ENCODE measurements at regions not wholly inside any gene's neighbourhood (a gene's known extent, or its start where the extent isn't known, plus 50 kb on each side); places are given as distances from the start of the nearest gene placed in this dataset.
"Not testable (repeated sequence)": the region's sequence is repeated elsewhere in the genome, so short reads cannot be mapped to it uniquely, and the experiment has no call there.

GRCh38 chr11:42363701-42364100, 904.2 kb upstream of the LRRC4C start:
- H3K36me3 ChIP-seq (ENCODE audit: control insufficient read depth in 3 of 3, insufficient read depth in 2 of 3, low read depth in 1 of 3, low read length in 3 of 3): no peaks in the 10 kb centered on the region
- no peak overlapping the region for H3K4me3 ChIP-seq (ENCODE audit: low read depth in 1 of 3, low read length in 3 of 3)
- no peak for FAIRE-seq
- no peak for DNase-seq
- H3K9me3 ChIP-seq (ENCODE audit: control insufficient read depth in 2 of 2, insufficient read depth in 1 of 2, low read depth in 1 of 2, low read length in 1 of 2): peaks cover 0 to 8% of the 10 kb centered on the region in 2 donors
- 50 to 67% (median 57%) methylated on average over 2 of the region's 2 CpGs for WGBS, 3 donors
- no peaks in the 10 kb centered on the region for H3K4me1 ChIP-seq (ENCODE audit: control insufficient read depth in 3 of 3, insufficient read depth in 2 of 3, low read depth in 1 of 3, low read length in 2 of 3)
- no peaks in the 10 kb centered on the region for H3K27me3 ChIP-seq (ENCODE audit: control insufficient read depth in 3 of 3, insufficient read depth in 3 of 3, low read length in 3 of 3)
- H3K27ac ChIP-seq (ENCODE audit: low read depth in 1 of 3, low read length in 2 of 3): no peak overlapping the region

- Histone ChIP-seq H3K27ac (ENCODE audit: low read depth in 1 of 3, low read length in 2 of 3) (no peak overlapping the region), H3K9me3 (ENCODE audit: control insufficient read depth in 2 of 2, insufficient read depth in 1 of 2, low read depth in 1 of 2, low read length in 1 of 2) (peaks cover 0 to 7% of the 10 kb centered on the region in 2 donors), H3K4me1 (ENCODE audit: control insufficient read depth in 3 of 3, insufficient read depth in 2 of 3, low read depth in 1 of 3, low read length in 2 of 3) (no peaks in the 10 kb centered on the region), H3K4me3 (ENCODE audit: low read depth in 1 of 3, low read length in 3 of 3) (no peak overlapping the region), H3K27me3 (ENCODE audit: control insufficient read depth in 3 of 3, insufficient read depth in 3 of 3, low read length in 3 of 3) (no peaks in the 10 kb centered on the region), H3K36me3 (ENCODE audit: control insufficient read depth in 3 of 3, insufficient read depth in 2 of 3, low read depth in 1 of 3, low read length in 3 of 3) (no peaks in the 10 kb centered on the region)
- DNase-seq: no peak
- no peak for FAIRE-seq
These were observed 921.7 kb upstream of the API5 start for GRCh38 chr11:42390116-42390515.

GRCh38 chr11:42397483-42397882, 914.3 kb upstream of the API5 start:
- Histone ChIP-seq H3K27ac (ENCODE audit: low read depth in 1 of 3, low read length in 2 of 3) (no peak overlapping the region), H3K27me3 (ENCODE audit: control insufficient read depth in 3 of 3, insufficient read depth in 3 of 3, low read length in 3 of 3) (no peaks in the 10 kb centered on the region), H3K9me3 (ENCODE audit: control insufficient read depth in 2 of 2, insufficient read depth in 1 of 2, low read depth in 1 of 2, low read length in 1 of 2) (peaks cover 0 to 3% of the 10 kb centered on the region in 2 donors), H3K4me1 (ENCODE audit: control insufficient read depth in 3 of 3, insufficient read depth in 2 of 3, low read depth in 1 of 3, low read length in 2 of 3) (no peaks in the 10 kb centered on the region), H3K4me3 (ENCODE audit: low read depth in 1 of 3, low read length in 3 of 3) (no peak overlapping the region), H3K36me3 (ENCODE audit: control insufficient read depth in 3 of 3, insufficient read depth in 2 of 3, low read depth in 1 of 3, low read length in 3 of 3) (no peaks in the 10 kb centered on the region)
- FAIRE-seq: no peak
- no peak for DNase-seq

- Histone ChIP-seq H3K27ac (ENCODE audit: low read depth in 1 of 3, low read length in 2 of 3) (no peak overlapping the region), H3K9me3 (ENCODE audit: control insufficient read depth in 2 of 2, insufficient read depth in 1 of 2, low read depth in 1 of 2, low read length in 1 of 2) (no peaks in the 10 kb centered on the region), H3K4me3 (ENCODE audit: low read depth in 1 of 3, low read length in 3 of 3) (no peak overlapping the region), H3K36me3 (ENCODE audit: control insufficient read depth in 3 of 3, insufficient read depth in 2 of 3, low read depth in 1 of 3, low read length in 3 of 3) (no peaks in the 10 kb centered on the region), H3K27me3 (ENCODE audit: control insufficient read depth in 3 of 3, insufficient read depth in 3 of 3, low read length in 3 of 3) (no peaks in the 10 kb centered on the region), H3K4me1 (ENCODE audit: control insufficient read depth in 3 of 3, insufficient read depth in 2 of 3, low read depth in 1 of 3, low read length in 2 of 3) (no peaks in the 10 kb centered on the region)
- FAIRE-seq: no peak
- 13 to 14% (median 14%) methylated on average over 3 of the region's 3 CpGs for WGBS, 3 donors
- DNase-seq: peak; percentile 58 to 76
These were observed 904.5 kb upstream of the API5 start for GRCh38 chr11:42407341-42407740.

- Histone ChIP-seq H3K27me3 (ENCODE audit: control insufficient read depth in 3 of 3, insufficient read depth in 3 of 3, low read length in 3 of 3) (no peaks in the 10 kb centered on the region), H3K27ac (ENCODE audit: low read depth in 1 of 3, low read length in 2 of 3) (no peak overlapping the region), H3K4me3 (ENCODE audit: low read depth in 1 of 3, low read length in 3 of 3) (no peak overlapping the region), H3K4me1 (ENCODE audit: control insufficient read depth in 3 of 3, insufficient read depth in 2 of 3, low read depth in 1 of 3, low read length in 2 of 3) (no peaks in the 10 kb centered on the region), H3K9me3 (ENCODE audit: control insufficient read depth in 2 of 2, insufficient read depth in 1 of 2, low read depth in 1 of 2, low read length in 1 of 2) (no peaks in the 10 kb centered on the region), H3K36me3 (ENCODE audit: control insufficient read depth in 3 of 3, insufficient read depth in 2 of 3, low read depth in 1 of 3, low read length in 3 of 3) (no peaks in the 10 kb centered on the region)
- 73 to 75% (median 75%) methylated on average over 6 of the region's 6 CpGs for WGBS, 3 donors
- FAIRE-seq (no peak), DNase-seq (no peak)
These were observed 901.4 kb upstream of the API5 start for GRCh38 chr11:42410251-42410955.

- no peak overlapping the region for H3K4me3 ChIP-seq (ENCODE audit: low read depth in 1 of 3, low read length in 3 of 3)
- H3K36me3 ChIP-seq (ENCODE audit: control insufficient read depth in 3 of 3, insufficient read depth in 2 of 3, low read depth in 1 of 3, low read length in 3 of 3): no peaks in the 10 kb centered on the region
- 57 to 71% (median 68%) methylated on average over 4 of the region's 4 CpGs for WGBS, 3 donors
- no peaks in the 10 kb centered on the region for H3K4me1 ChIP-seq (ENCODE audit: control insufficient read depth in 3 of 3, insufficient read depth in 2 of 3, low read depth in 1 of 3, low read length in 2 of 3)
- no peaks in the 10 kb centered on the region for H3K27me3 ChIP-seq (ENCODE audit: control insufficient read depth in 3 of 3, insufficient read depth in 3 of 3, low read length in 3 of 3)
- FAIRE-seq (no peak), DNase-seq (no peak)
- no peak overlapping the region for H3K27ac ChIP-seq (ENCODE audit: low read depth in 1 of 3, low read length in 2 of 3)
- H3K9me3 ChIP-seq (ENCODE audit: control insufficient read depth in 2 of 2, insufficient read depth in 1 of 2, low read depth in 1 of 2, low read length in 1 of 2): no peaks in the 10 kb centered on the region
These were observed 899.2 kb upstream of the API5 start for GRCh38 chr11:42412590-42412989.

GRCh38 chr11:42417691-42418090, 894.1 kb upstream of the API5 start:
- no peak for FAIRE-seq
- no peaks in the 10 kb centered on the region for H3K36me3 ChIP-seq (ENCODE audit: control insufficient read depth in 3 of 3, insufficient read depth in 2 of 3, low read depth in 1 of 3, low read length in 3 of 3)
- no peaks in the 10 kb centered on the region for H3K4me1 ChIP-seq (ENCODE audit: control insufficient read depth in 3 of 3, insufficient read depth in 2 of 3, low read depth in 1 of 3, low read length in 2 of 3)
- H3K4me3 ChIP-seq (ENCODE audit: low read depth in 1 of 3, low read length in 3 of 3): no peak overlapping the region
- H3K27me3 ChIP-seq (ENCODE audit: control insufficient read depth in 3 of 3, insufficient read depth in 3 of 3, low read length in 3 of 3): no peaks in the 10 kb centered on the region
- no peak overlapping the region for H3K27ac ChIP-seq (ENCODE audit: low read depth in 1 of 3, low read length in 2 of 3)
- H3K9me3 ChIP-seq (ENCODE audit: control insufficient read depth in 2 of 2, insufficient read depth in 1 of 2, low read depth in 1 of 2, low read length in 1 of 2): no peaks in the 10 kb centered on the region
- DNase-seq: no peak

GRCh38 chr11:42422090-42422489, 889.7 kb upstream of the API5 start:
- H3K27ac ChIP-seq (ENCODE audit: low read depth in 1 of 3, low read length in 2 of 3): no peak overlapping the region
- WGBS, 3 donors: 91 to 96% (median 95%) methylated on average over 1 of the region's 1 CpG
- no peaks in the 10 kb centered on the region for H3K27me3 ChIP-seq (ENCODE audit: control insufficient read depth in 3 of 3, insufficient read depth in 3 of 3, low read length in 3 of 3)
- H3K4me3 ChIP-seq (ENCODE audit: low read depth in 1 of 3, low read length in 3 of 3): no peak overlapping the region
- DNase-seq (no peak), FAIRE-seq (no peak)
- H3K9me3 ChIP-seq (ENCODE audit: control insufficient read depth in 2 of 2, insufficient read depth in 1 of 2, low read depth in 1 of 2, low read length in 1 of 2): no peaks in the 10 kb centered on the region
- no peaks in the 10 kb centered on the region for H3K4me1 ChIP-seq (ENCODE audit: control insufficient read depth in 3 of 3, insufficient read depth in 2 of 3, low read depth in 1 of 3, low read length in 2 of 3)
- H3K36me3 ChIP-seq (ENCODE audit: control insufficient read depth in 3 of 3, insufficient read depth in 2 of 3, low read depth in 1 of 3, low read length in 3 of 3): no peaks in the 10 kb centered on the region

- H3K4me3 ChIP-seq (ENCODE audit: low read depth in 1 of 3, low read length in 3 of 3); DNase-seq; H3K9me3 ChIP-seq (ENCODE audit: control insufficient read depth in 2 of 2, insufficient read depth in 1 of 2, low read depth in 1 of 2, low read length in 1 of 2); H3K27ac ChIP-seq (ENCODE audit: low read depth in 1 of 3, low read length in 2 of 3); H3K36me3 ChIP-seq (ENCODE audit: control insufficient read depth in 3 of 3, insufficient read depth in 2 of 3, low read depth in 1 of 3, low read length in 3 of 3); H3K4me1 ChIP-seq (ENCODE audit: control insufficient read depth in 3 of 3, insufficient read depth in 2 of 3, low read depth in 1 of 3, low read length in 2 of 3); FAIRE-seq; H3K27me3 ChIP-seq (ENCODE audit: control insufficient read depth in 3 of 3, insufficient read depth in 3 of 3, low read length in 3 of 3): not testable (repeated sequence)
- WGBS, 3 donors: 94 to 95% (median 95%) methylated on average over 25 of the region's 25 CpGs
These were observed 876.9 kb upstream of the API5 start for GRCh38 chr11:42434911-42435310.
